WTC11 (cell line): ENCODE measurements at regions not wholly inside any gene's neighbourhood (a gene's known extent, or its start where the extent isn't known, plus 50 kb on each side); places are given as distances from the start of the nearest gene placed in this dataset.

Experiments used
- ELF4 ChIP-seq: sonication (generic); formaldehyde crosslinking; IDR thresholded peaks from 2 replicates; pipeline ENCODE4 v1.8.1; 2022; ENCODE audit warnings: low read depth, mild to moderate bottlenecking, moderate library complexity, missing genetic modification reagents
- EMX1 ChIP-seq: fragments of 250-450 bp; sonication (Bioruptor Pico); IDR thresholded peaks from 2 replicates; pipeline ENCODE4 v1.8.0; 2021; ENCODE audit warnings: mild to moderate bottlenecking
- ZNF138 ChIP-seq: sonication (generic); formaldehyde crosslinking; conservative IDR thresholded peaks from 2 replicates; pipeline ENCODE4 v1.8.1; 2022; ENCODE audit warnings: mild to moderate bottlenecking, moderate library complexity, missing genetic modification reagents
- TF ChIP-seq, protein P1 (sequence below): sonication (generic); formaldehyde crosslinking; IDR thresholded peaks from 2 replicates; pipeline ENCODE4 v1.8.0; 2022; ENCODE audit warnings: mild to moderate bottlenecking, missing genetic modification reagents

DNA sequence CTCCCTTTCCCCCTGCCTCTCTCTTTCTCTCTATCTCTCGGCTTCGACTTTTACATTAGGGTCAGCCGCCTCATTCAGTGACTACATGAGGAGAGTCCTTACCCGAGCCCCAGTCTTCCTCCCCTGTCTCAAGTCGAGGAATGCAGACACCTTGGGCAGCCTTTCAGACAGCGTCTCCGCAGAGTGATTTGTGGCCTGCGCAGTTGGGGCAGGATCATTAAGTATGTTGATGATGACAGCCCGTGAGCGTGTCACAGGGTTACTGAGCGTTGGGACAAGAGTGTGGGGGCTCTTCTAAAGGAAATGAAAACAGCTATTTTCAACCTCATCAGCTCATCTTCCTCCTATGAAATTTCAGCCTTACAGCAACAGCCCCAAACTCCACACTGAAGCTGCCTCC, 312.1 kb upstream of the GATB start:
- TF ChIP-seq ZNF138 (CRISPR knock-in tag) (no peak), EMX1 (CRISPR knock-in tag) (no peak), ELF4 (CRISPR knock-in tag) (no peak)
- TF ChIP-seq, protein P1, sequence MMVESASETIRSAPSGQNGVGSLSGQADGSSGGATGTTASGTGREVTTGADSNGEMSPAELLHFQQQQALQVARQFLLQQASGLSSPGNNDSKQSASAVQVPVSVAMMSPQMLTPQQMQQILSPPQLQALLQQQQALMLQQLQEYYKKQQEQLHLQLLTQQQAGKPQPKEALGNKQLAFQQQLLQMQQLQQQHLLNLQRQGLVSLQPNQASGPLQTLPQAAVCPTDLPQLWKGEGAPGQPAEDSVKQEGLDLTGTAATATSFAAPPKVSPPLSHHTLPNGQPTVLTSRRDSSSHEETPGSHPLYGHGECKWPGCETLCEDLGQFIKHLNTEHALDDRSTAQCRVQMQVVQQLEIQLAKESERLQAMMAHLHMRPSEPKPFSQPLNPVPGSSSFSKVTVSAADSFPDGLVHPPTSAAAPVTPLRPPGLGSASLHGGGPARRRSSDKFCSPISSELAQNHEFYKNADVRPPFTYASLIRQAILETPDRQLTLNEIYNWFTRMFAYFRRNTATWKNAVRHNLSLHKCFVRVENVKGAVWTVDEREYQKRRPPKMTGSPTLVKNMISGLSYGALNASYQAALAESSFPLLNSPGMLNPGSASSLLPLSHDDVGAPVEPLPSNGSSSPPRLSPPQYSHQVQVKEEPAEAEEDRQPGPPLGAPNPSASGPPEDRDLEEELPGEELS (CRISPR knock-in tag), result no peak
